Ishikawa (cell line): ENCODE measurements at regions not wholly inside any gene's neighbourhood (a gene's known extent, or its start where the extent isn't known, plus 50 kb on each side); places are given as distances from the start of the nearest gene placed in this dataset.
A peak's percentile ranks its signal among the peaks of the same experiment; 100 is the strongest.

ENCODE experiments used
- CEBPB ChIP-seq: IDR thresholded peaks from 2 replicates; pipeline ENCODE4 v1.6.1; 2012
- CREB1 ChIP-seq: IDR thresholded peaks from 2 replicates; pipeline ENCODE4 v1.6.1; 2012; ENCODE audit warnings: low read depth
- EGR1 ChIP-seq: IDR thresholded peaks from 2 replicates; pipeline ENCODE4 v1.6.1; 2012
- EP300 ChIP-seq: IDR thresholded peaks from 2 replicates; pipeline ENCODE4 v1.6.1; 2012; ENCODE audit warnings: borderline replicate concordance
- FOXM1 ChIP-seq: IDR thresholded peaks from 2 replicates; pipeline ENCODE4 v1.6.1; 2012; ENCODE audit warnings: low read depth, borderline replicate concordance
- NFIC ChIP-seq: IDR thresholded peaks from 2 replicates; pipeline ENCODE4 v1.6.1; 2012
- RAD21 ChIP-seq: IDR thresholded peaks from 2 replicates; pipeline ENCODE4 v1.6.1; 2012; ENCODE audit warnings: low read depth
- TAF1 ChIP-seq: IDR thresholded peaks from 2 replicates; pipeline ENCODE4 v1.6.1; 2012; ENCODE audit warnings: low read depth, mild to moderate bottlenecking
- TCF12 ChIP-seq: IDR thresholded peaks from 2 replicates; pipeline ENCODE4 v1.6.1; 2012; ENCODE audit warnings: low read depth
- TEAD4 ChIP-seq: IDR thresholded peaks from 2 replicates; pipeline ENCODE4 v1.6.1; 2012
- YY1 ChIP-seq: IDR thresholded peaks from 2 replicates; pipeline ENCODE4 v1.6.1; 2012; ENCODE audit warnings: low read depth
- ZBTB7A ChIP-seq: IDR thresholded peaks from 2 replicates; pipeline ENCODE4 v1.6.1; 2012; ENCODE audit warnings: low read depth
- TF ChIP-seq, protein P1 (sequence below): IDR thresholded peaks from 2 replicates; pipeline ENCODE4 v1.6.1; 2012
- TF ChIP-seq, protein P2 (sequence below): IDR thresholded peaks from 2 replicates; pipeline ENCODE4 v1.6.1; 2012; ENCODE audit warnings: low read depth, mild to moderate bottlenecking
- TF ChIP-seq, protein P3 (sequence below): IDR thresholded peaks from 2 replicates; pipeline ENCODE4 v1.6.1; 2012

DNA sequence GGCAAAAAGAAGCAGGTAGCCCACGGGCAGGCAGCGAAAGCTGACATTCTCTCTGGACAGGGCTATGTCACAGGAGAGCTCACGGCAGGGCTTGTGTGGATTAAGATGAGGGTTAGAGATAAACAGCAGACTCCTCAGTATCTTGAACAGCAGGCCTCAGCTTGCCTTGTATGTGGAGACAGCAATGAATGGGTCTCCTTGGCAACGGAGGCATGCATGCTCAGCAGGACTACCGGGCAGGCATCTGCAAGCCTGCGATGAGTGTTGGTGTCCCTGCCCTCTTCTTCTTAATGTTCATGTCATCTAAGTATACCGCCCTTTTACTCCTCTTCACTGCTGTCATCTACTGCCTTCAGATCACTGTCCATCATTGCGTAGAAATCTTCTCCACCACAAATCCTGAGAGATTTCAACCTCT is 81.9 kb upstream of the C1GALT1 start:
- TF ChIP-seq TCF12 (no peak), YY1 (no peak), ZBTB7A (no peak), NFIC (no peak), TEAD4 (no peak), EGR1 (no peak), CEBPB (no peak), RAD21 (no peak), TAF1 (no peak), FOXM1 (no peak), EP300 (no peak), CREB1 (no peak)
- TF ChIP-seq, protein P1, sequence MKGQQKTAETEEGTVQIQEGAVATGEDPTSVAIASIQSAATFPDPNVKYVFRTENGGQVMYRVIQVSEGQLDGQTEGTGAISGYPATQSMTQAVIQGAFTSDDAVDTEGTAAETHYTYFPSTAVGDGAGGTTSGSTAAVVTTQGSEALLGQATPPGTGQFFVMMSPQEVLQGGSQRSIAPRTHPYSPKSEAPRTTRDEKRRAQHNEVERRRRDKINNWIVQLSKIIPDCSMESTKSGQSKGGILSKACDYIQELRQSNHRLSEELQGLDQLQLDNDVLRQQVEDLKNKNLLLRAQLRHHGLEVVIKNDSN: no peak
- TF ChIP-seq, protein P2, sequence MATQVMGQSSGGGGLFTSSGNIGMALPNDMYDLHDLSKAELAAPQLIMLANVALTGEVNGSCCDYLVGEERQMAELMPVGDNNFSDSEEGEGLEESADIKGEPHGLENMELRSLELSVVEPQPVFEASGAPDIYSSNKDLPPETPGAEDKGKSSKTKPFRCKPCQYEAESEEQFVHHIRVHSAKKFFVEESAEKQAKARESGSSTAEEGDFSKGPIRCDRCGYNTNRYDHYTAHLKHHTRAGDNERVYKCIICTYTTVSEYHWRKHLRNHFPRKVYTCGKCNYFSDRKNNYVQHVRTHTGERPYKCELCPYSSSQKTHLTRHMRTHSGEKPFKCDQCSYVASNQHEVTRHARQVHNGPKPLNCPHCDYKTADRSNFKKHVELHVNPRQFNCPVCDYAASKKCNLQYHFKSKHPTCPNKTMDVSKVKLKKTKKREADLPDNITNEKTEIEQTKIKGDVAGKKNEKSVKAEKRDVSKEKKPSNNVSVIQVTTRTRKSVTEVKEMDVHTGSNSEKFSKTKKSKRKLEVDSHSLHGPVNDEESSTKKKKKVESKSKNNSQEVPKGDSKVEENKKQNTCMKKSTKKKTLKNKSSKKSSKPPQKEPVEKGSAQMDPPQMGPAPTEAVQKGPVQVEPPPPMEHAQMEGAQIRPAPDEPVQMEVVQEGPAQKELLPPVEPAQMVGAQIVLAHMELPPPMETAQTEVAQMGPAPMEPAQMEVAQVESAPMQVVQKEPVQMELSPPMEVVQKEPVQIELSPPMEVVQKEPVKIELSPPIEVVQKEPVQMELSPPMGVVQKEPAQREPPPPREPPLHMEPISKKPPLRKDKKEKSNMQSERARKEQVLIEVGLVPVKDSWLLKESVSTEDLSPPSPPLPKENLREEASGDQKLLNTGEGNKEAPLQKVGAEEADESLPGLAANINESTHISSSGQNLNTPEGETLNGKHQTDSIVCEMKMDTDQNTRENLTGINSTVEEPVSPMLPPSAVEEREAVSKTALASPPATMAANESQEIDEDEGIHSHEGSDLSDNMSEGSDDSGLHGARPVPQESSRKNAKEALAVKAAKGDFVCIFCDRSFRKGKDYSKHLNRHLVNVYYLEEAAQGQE: no peak
- TF ChIP-seq, protein P3, sequence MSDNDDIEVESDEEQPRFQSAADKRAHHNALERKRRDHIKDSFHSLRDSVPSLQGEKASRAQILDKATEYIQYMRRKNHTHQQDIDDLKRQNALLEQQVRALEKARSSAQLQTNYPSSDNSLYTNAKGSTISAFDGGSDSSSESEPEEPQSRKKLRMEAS: no peak

DNA sequence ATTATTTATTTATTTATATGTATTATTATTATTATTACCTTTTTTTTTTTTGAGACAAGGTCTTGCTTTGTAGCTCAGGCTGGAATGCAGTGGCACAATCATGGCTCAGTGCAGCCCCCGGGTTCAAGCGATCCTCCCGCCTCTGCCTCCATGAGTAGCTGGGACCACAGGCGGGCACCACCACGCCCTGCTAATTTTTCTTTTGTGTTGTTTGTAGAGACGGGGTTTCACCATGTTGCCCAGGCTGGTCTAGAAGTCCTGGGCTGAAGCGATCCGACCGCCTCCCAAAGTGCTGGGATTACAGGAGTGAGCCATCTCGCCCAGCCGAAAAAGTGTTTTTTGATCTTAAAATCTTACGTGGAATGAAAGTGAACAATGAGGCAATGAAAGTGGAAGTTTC is 79.4 kb upstream of the C1GALT1 start:
- no peak for TF ChIP-seq YY1
- TF ChIP-seq, protein P3: no peak

DNA sequence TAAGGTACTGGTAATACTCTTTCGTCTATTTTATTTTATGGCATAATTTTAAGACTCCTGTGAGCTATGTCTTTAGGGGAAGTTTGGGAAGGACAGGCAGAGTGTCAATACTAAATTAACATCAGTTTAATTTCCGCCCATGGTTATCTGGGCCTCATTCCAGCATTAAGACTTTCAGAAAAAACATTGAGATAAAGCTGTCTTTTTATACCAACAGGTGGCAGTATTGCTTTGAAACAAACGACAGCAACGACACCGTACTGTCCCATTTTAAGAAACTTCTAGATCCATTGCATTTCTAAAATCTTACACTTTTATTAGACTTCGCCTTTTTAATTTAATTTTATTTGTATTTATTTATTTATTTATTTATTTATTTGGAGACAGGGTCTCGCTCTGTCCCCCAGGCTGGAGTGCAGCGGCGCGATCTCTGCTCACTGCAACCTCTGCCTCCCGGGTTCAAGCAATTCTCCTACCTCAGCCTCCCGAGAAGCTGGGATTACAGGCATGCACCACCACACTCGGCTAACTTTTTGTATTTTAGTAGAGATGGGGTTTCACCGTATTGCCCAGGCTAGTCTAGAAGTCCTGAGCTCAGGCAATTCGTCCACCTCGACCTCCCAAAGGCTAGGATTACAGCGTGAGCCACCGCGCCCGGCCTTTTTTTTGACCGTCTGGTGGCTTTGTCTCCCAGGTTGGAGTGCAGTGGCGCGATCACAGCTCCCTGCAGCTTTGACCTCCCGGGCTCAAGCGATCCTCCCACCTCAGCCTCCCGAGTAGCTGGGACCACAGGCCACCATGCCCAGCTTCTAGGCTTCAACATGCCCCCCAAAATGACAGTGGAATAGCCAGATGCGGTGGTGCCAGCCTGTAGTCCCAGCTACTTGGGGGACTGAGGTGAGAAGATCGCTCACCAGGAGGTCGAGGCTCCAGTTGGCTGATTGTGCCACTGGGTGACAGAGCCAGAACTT is 78.7 kb upstream of the C1GALT1 start:
- TF ChIP-seq EGR1 (no peak), RAD21 (peak; percentile 81)

DNA sequence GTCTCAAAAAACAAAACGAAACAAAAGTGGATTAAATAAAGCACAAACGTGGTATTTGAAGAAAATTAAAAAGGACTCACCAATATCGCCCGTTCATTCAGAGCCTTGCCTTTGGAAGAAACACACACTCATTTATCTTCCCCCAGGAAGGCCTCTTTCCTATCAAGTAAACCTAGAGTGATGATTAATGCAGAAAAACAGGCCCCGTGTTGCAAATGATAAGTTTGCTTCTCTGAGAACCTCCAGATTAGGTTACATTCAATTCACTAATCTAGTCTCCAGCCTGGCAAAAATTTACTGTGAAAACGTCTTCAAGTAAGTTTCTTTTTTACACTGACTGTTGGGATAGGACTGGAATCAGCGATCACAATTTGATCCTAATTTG is 78.0 kb upstream of the C1GALT1 start:
- no peak for TF ChIP-seq ZBTB7A
- TF ChIP-seq EGR1: no peak
- no peak for TF ChIP-seq TAF1
- no peak for TF ChIP-seq EP300
- TF ChIP-seq CEBPB: no peak
- TF ChIP-seq NFIC: no peak

DNA sequence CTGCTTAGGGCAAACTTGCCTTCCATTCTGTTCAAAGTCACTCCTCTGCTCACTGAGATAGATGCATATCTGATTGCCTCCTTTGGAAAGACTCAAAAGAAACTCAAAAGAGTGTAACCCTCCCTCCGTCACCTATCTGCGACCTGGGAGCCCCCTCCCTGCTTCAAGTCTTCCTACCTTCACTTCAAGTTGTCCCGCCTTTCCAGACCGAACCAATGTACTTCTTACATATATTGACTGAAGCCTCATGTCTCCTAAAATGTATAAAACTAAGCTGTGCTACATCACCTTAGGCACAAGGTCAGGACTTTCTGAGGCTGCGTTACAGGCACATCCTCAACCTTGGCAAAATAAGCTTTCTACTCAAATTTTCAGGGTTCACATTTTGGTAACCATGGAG is 77.4 kb upstream of the C1GALT1 start:
- TF ChIP-seq ZBTB7A: no peak
- TF ChIP-seq NFIC: no peak
- TF ChIP-seq, protein P1: no peak
- no peak for TF ChIP-seq EGR1
- TF ChIP-seq TCF12: no peak
- no peak for TF ChIP-seq TEAD4

DNA sequence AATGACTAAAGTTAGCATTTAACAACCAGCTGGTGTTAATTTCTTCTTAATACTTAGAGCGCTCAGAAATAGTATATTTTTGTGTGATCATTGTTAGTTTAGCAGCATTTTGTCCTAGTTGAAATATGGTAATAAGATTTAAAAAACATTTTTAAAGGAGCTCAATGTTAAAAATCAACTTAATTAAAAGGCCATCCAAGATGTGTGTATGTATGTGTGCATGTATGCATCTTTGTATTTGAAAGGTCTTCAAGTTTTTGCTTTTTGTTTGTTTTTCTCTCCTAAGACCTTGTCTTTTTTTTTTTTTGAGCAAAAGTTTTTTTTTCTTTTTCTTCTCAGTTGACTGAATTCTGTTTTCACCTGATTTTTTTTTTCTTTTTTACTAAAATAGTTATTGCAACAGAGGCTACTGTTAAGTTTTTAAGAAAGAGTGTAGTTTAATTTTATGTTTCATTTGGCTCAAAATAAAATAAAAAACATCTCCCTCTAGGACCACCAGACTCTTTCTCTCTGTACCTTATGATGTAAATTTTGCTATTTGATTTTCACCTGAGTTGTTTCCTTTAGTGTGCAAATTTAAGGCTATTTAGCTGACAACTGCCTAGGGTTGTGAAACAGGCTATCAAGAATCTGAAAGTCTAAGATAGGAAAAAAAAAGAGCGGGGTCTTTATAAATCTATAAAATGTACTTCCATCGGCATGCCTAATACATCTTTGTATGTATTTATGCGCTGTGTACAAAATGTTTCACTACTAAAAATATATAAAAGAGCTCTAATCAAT is 76.4 kb upstream of the C1GALT1 start:
- TF ChIP-seq EGR1 (no peak), ZBTB7A (no peak), TCF12 (no peak), FOXM1 (no peak), CEBPB (no peak), TAF1 (no peak), CREB1 (no peak), YY1 (no peak), RAD21 (no peak), NFIC (no peak), EP300 (no peak), TEAD4 (no peak)
- TF ChIP-seq, protein P2: no peak
- TF ChIP-seq, protein P1: no peak
- TF ChIP-seq, protein P3: no peak
